ENCODE measurements at regions not wholly inside any gene's neighbourhood (a gene's known extent, or its start where the extent isn't known, plus 50 kb on each side); places are given as distances from the start of the nearest gene placed in this dataset.

DNA sequence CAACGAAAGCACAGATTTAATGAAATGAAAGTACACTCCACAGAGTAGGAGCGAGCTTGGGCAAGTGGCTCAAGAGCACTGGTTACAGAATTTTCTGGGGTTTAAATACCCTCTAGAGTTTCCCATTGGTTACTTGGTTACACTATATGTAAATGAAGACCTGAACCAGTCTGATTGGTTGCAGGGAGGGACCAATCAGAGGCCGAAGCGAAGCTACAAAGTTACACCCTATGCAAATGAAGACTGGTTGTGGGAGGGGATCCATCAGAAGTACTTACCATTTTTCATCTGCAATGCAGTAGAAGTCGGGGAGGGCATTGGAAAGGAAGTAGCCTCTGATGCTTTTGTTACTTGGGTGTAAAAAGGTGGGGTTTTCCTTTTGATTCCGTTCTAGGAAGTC lies 132.0 kb downstream of the PMP22 start:
- TF ChIP-seq, protein P1, sequence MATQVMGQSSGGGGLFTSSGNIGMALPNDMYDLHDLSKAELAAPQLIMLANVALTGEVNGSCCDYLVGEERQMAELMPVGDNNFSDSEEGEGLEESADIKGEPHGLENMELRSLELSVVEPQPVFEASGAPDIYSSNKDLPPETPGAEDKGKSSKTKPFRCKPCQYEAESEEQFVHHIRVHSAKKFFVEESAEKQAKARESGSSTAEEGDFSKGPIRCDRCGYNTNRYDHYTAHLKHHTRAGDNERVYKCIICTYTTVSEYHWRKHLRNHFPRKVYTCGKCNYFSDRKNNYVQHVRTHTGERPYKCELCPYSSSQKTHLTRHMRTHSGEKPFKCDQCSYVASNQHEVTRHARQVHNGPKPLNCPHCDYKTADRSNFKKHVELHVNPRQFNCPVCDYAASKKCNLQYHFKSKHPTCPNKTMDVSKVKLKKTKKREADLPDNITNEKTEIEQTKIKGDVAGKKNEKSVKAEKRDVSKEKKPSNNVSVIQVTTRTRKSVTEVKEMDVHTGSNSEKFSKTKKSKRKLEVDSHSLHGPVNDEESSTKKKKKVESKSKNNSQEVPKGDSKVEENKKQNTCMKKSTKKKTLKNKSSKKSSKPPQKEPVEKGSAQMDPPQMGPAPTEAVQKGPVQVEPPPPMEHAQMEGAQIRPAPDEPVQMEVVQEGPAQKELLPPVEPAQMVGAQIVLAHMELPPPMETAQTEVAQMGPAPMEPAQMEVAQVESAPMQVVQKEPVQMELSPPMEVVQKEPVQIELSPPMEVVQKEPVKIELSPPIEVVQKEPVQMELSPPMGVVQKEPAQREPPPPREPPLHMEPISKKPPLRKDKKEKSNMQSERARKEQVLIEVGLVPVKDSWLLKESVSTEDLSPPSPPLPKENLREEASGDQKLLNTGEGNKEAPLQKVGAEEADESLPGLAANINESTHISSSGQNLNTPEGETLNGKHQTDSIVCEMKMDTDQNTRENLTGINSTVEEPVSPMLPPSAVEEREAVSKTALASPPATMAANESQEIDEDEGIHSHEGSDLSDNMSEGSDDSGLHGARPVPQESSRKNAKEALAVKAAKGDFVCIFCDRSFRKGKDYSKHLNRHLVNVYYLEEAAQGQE (IDR thresholded peaks at IDR 0.05; ENCODE audit: borderline replicate concordance) = no peak
- TF ChIP-seq, protein P1 (CRISPR knock-in tag; IDR thresholded peaks at IDR 0.05; ENCODE audit: low read depth) = no peak
- TF ChIP-seq, protein P2, sequence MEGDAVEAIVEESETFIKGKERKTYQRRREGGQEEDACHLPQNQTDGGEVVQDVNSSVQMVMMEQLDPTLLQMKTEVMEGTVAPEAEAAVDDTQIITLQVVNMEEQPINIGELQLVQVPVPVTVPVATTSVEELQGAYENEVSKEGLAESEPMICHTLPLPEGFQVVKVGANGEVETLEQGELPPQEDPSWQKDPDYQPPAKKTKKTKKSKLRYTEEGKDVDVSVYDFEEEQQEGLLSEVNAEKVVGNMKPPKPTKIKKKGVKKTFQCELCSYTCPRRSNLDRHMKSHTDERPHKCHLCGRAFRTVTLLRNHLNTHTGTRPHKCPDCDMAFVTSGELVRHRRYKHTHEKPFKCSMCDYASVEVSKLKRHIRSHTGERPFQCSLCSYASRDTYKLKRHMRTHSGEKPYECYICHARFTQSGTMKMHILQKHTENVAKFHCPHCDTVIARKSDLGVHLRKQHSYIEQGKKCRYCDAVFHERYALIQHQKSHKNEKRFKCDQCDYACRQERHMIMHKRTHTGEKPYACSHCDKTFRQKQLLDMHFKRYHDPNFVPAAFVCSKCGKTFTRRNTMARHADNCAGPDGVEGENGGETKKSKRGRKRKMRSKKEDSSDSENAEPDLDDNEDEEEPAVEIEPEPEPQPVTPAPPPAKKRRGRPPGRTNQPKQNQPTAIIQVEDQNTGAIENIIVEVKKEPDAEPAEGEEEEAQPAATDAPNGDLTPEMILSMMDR (IDR thresholded peaks at IDR 0.05 in 2 of 3, conservative IDR thresholded peaks at IDR 0.05 in 1 of 3; ENCODE audit: insufficient read depth in 2 of 3, low read depth in 1 of 3, low read length in 3 of 3) = no peak
- no peak for TF ChIP-seq SOX6 (IDR thresholded peaks at IDR 0.05)
- no peak for TF ChIP-seq ZNF586 (CRISPR knock-in tag; conservative IDR thresholded peaks at IDR 0.05)
- no peak for TF ChIP-seq ADNP (tag; IDR thresholded peaks at IDR 0.05)
- no peak for TF ChIP-seq ZNF24 (IDR thresholded peaks at IDR 0.05)
- TF ChIP-seq ZNF140 (CRISPR knock-in tag; IDR thresholded peaks at IDR 0.05) = no peak
- TF ChIP-seq SMARCA5 (IDR thresholded peaks at IDR 0.05) = no peak
- TF ChIP-seq POLR2AphosphoS2 (IDR thresholded peaks at IDR 0.05; ENCODE audit: low read length) = no peak
- TF ChIP-seq PCBP1 (IDR thresholded peaks at IDR 0.05; ENCODE audit: low read depth, low read length, poor library complexity, severe bottlenecking) = no peak
- TF ChIP-seq TBP (optimal IDR thresholded peaks at IDR 0.05; ENCODE audit: low read depth, low read length) = no peak
- no peak for TF ChIP-seq CBFA2T2 (conservative IDR thresholded peaks at IDR 0.05)
- TF ChIP-seq MTF1 (CRISPR knock-in tag; IDR thresholded peaks at IDR 0.05; ENCODE audit: borderline replicate concordance) = no peak
- no peak for TF ChIP-seq GTF2F1 (IDR thresholded peaks at IDR 0.05; ENCODE audit: low read depth, low read length)
